ENCODE measurements at regions not wholly inside any gene's neighbourhood (a gene's known extent, or its start where the extent isn't known, plus 50 kb on each side); places are given as distances from the start of the nearest gene placed in this dataset.

DNA sequence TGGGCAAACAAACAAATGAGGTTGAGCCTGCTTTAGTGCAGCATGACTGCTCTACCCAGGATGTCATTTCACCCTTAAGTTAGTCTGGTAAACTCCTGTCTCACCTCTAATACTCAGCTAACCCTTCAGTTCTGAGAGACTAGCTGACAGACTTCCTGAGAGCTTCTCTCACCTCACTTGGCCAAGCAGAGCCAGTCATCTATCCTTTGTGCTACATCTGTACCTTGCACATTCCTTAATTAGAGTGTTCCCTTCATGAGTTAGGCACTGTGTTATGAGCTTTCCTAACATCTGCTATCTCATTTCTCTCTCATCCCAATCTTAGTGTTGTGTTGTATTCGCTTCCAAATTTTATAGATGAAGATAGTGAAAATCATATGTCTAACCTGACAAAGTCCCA, 220.1 kb upstream of the PIK3C3 start:
- Histone ChIP-seq H3K27me3 (ENCODE audit: control insufficient read depth in 1 of 2, insufficient read depth in 1 of 2, low read length in 2 of 2) (no peaks in the 10 kb centered on the region), H3K27ac (ENCODE audit: low read length, poor library complexity, severe bottlenecking) (no peak overlapping the region), H2AK5ac (ENCODE audit: low read length, severe bottlenecking) (no peak overlapping the region), H3K9me3 (ENCODE audit: control insufficient read depth, low read length) (no peaks in the 10 kb centered on the region), H3K4ac (ENCODE audit: low read depth in 1 of 2, low read length in 2 of 2) (no peak overlapping the region), H3K4me1 (ENCODE audit: control insufficient read depth, insufficient read depth, low read depth, low read length) (no peaks in the 10 kb centered on the region), H3K9ac (ENCODE audit: low read length) (no peak overlapping the region), H2BK5ac (ENCODE audit: low read depth, low read length, poor library complexity, severe bottlenecking) (no peak overlapping the region), H4K8ac (ENCODE audit: low read length) (no peak overlapping the region), H2AFZ (ENCODE audit: low read depth, low read length) (no peak overlapping the region), H3K79me1 (replicated peaks; ENCODE audit: low read length, poor library complexity, severe bottlenecking) (no peaks in the 10 kb centered on the region), H3K18ac (ENCODE audit: low read depth in 1 of 2, low read length in 2 of 2) (no peak overlapping the region), H2BK120ac (ENCODE audit: low read depth, low read length) (no peak overlapping the region), H2BK12ac (ENCODE audit: low read length in 2 of 2) (no peak overlapping the region), H3K4me2 (ENCODE audit: low read length, poor library complexity, severe bottlenecking) (no peak overlapping the region), H2BK15ac (ENCODE audit: low read depth, poor library complexity, severe bottlenecking) (no peak overlapping the region), H3K14ac (ENCODE audit: low read length in 2 of 2) (no peak overlapping the region), H3K4me3 (ENCODE audit: insufficient read depth in 1 of 2, low read depth in 1 of 2, low read length in 2 of 2) (no peak overlapping the region), H3K23ac (ENCODE audit: low read length in 2 of 2) (no peak overlapping the region), H3K36me3 (ENCODE audit: control insufficient read depth in 1 of 2, insufficient read depth in 2 of 2, low read depth in 1 of 2, low read length in 2 of 2) (no peaks in the 10 kb centered on the region), H4K91ac (ENCODE audit: low read length) (no peak overlapping the region)
- no CpG with 5 or more reads among the region's 1 CpG for WGBS
- DNase-seq: no peak

DNA sequence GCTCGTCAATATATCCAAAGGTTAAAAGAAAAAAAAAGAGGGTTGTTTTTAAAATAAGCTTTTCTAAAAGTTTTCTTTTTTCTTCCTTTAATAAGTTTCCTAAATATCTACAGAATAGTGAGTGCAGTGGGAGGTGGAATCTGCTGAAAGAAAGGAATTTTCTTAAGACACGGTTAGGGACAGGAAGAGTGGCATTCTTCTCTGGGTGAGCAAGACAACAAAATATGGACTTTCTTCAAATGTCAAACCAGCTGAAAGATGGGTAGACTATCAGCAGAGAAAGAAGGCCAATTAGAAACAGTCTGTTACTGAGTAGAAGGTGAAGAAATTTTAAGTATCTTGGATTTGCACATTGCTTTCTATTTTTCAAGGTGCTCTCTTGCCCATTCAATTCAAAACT, 222.7 kb upstream of the PIK3C3 start:
- Histone ChIP-seq H3K79me1 (replicated peaks; ENCODE audit: low read length, poor library complexity, severe bottlenecking) (no peaks in the 10 kb centered on the region), H3K9me3 (ENCODE audit: control insufficient read depth, low read length) (no peaks in the 10 kb centered on the region), H3K23ac (ENCODE audit: low read length in 2 of 2) (no peak overlapping the region), H2BK5ac (ENCODE audit: low read depth, low read length, poor library complexity, severe bottlenecking) (no peak overlapping the region), H3K4me1 (ENCODE audit: control insufficient read depth, insufficient read depth, low read depth, low read length) (no peaks in the 10 kb centered on the region), H2BK12ac (ENCODE audit: low read length in 2 of 2) (no peak overlapping the region), H3K14ac (ENCODE audit: low read length in 2 of 2) (no peak overlapping the region), H3K27me3 (ENCODE audit: control insufficient read depth in 1 of 2, insufficient read depth in 1 of 2, low read length in 2 of 2) (no peaks in the 10 kb centered on the region), H4K91ac (ENCODE audit: low read length) (no peak overlapping the region), H3K27ac (ENCODE audit: low read length, poor library complexity, severe bottlenecking) (no peak overlapping the region), H3K4ac (ENCODE audit: low read depth in 1 of 2, low read length in 2 of 2) (no peak overlapping the region), H2BK15ac (ENCODE audit: low read depth, poor library complexity, severe bottlenecking) (no peak overlapping the region), H3K9ac (ENCODE audit: low read length) (no peak overlapping the region), H3K4me2 (ENCODE audit: low read length, poor library complexity, severe bottlenecking) (no peak overlapping the region), H2AK5ac (ENCODE audit: low read length, severe bottlenecking) (no peak overlapping the region), H4K8ac (ENCODE audit: low read length) (no peak overlapping the region), H2BK120ac (ENCODE audit: low read depth, low read length) (no peak overlapping the region), H3K4me3 (ENCODE audit: insufficient read depth in 1 of 2, low read depth in 1 of 2, low read length in 2 of 2) (no peak overlapping the region), H3K18ac (ENCODE audit: low read depth in 1 of 2, low read length in 2 of 2) (no peak overlapping the region), H2AFZ (ENCODE audit: low read depth, low read length) (no peak overlapping the region), H3K36me3 (ENCODE audit: control insufficient read depth in 1 of 2, insufficient read depth in 2 of 2, low read depth in 1 of 2, low read length in 2 of 2) (no peaks in the 10 kb centered on the region)
- DNase-seq: no peak
- WGBS: 30% methylated on average over 1 of the region's 2 CpGs

- no peak overlapping the region for H3K4me2 ChIP-seq (ENCODE audit: low read length, poor library complexity, severe bottlenecking)
- H4K8ac ChIP-seq (ENCODE audit: low read length): no peak overlapping the region
- no peaks in the 10 kb centered on the region for H3K36me3 ChIP-seq (ENCODE audit: control insufficient read depth in 1 of 2, insufficient read depth in 2 of 2, low read depth in 1 of 2, low read length in 2 of 2)
- H3K27me3 ChIP-seq (ENCODE audit: control insufficient read depth in 1 of 2, insufficient read depth in 1 of 2, low read length in 2 of 2): no peaks in the 10 kb centered on the region
- H3K4me1 ChIP-seq (ENCODE audit: control insufficient read depth, insufficient read depth, low read depth, low read length): no peaks in the 10 kb centered on the region
- no peak overlapping the region for H2BK120ac ChIP-seq (ENCODE audit: low read depth, low read length)
- H3K4me3 ChIP-seq (ENCODE audit: insufficient read depth in 1 of 2, low read depth in 1 of 2, low read length in 2 of 2): no peak overlapping the region
- peak; percentile 24 for DNase-seq
- H3K4ac ChIP-seq (ENCODE audit: low read depth in 1 of 2, low read length in 2 of 2): no peak overlapping the region
- no CpG with 5 or more reads among the region's 1 CpG for WGBS
- no peaks in the 10 kb centered on the region for H3K9me3 ChIP-seq (ENCODE audit: control insufficient read depth, low read length)
- H4K91ac ChIP-seq (ENCODE audit: low read length): no peak overlapping the region
- H3K9ac ChIP-seq (ENCODE audit: low read length): no peak overlapping the region
- H3K23ac ChIP-seq (ENCODE audit: low read length in 2 of 2): no peak overlapping the region
- no peak overlapping the region for H3K14ac ChIP-seq (ENCODE audit: low read length in 2 of 2)
- no peak overlapping the region for H2BK12ac ChIP-seq (ENCODE audit: low read length in 2 of 2)
- H2AFZ ChIP-seq (ENCODE audit: low read depth, low read length): no peak overlapping the region
- H3K79me1 ChIP-seq (replicated peaks; ENCODE audit: low read length, poor library complexity, severe bottlenecking): no peaks in the 10 kb centered on the region
- H2BK15ac ChIP-seq (ENCODE audit: low read depth, poor library complexity, severe bottlenecking): no peak overlapping the region
- H2AK5ac ChIP-seq (ENCODE audit: low read length, severe bottlenecking): no peak overlapping the region
- no peak overlapping the region for H2BK5ac ChIP-seq (ENCODE audit: low read depth, low read length, poor library complexity, severe bottlenecking)
- H3K18ac ChIP-seq (ENCODE audit: low read depth in 1 of 2, low read length in 2 of 2): no peak overlapping the region
- H3K27ac ChIP-seq (ENCODE audit: low read length, poor library complexity, severe bottlenecking): no peak overlapping the region
These were observed 223.2 kb upstream of the PIK3C3 start for GRCh38 chr18:41731884-41732283.

DNA sequence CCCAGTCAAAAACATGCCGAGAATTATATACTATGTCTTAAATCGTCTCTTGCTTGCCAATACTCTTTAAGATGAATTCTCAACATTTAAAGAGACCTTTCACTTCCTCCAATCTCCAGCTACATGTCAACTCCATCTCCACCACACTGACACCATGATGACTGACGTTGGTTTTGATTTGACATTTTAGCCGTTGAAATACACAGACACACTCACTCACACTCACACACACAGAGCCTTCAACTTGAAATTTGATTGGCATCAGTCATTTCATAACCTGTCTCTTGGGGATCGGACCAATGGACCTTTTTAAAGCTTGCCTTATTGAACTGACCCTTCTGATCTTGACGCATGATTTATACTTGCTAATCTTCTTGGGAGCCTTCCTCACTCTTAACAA, 230.8 kb upstream of the PIK3C3 start:
- no peak overlapping the region for H2BK12ac ChIP-seq (ENCODE audit: low read length in 2 of 2)
- H3K14ac ChIP-seq (ENCODE audit: low read length in 2 of 2): no peak overlapping the region
- H2BK5ac ChIP-seq (ENCODE audit: low read depth, low read length, poor library complexity, severe bottlenecking): no peak overlapping the region
- no peak overlapping the region for H4K91ac ChIP-seq (ENCODE audit: low read length)
- H2AK5ac ChIP-seq (ENCODE audit: low read length, severe bottlenecking): no peak overlapping the region
- H3K18ac ChIP-seq (ENCODE audit: low read depth in 1 of 2, low read length in 2 of 2): no peak overlapping the region
- no peak overlapping the region for H3K9ac ChIP-seq (ENCODE audit: low read length)
- H2BK15ac ChIP-seq (ENCODE audit: low read depth, poor library complexity, severe bottlenecking): no peak overlapping the region
- no peak for DNase-seq
- H3K9me3 ChIP-seq (ENCODE audit: control insufficient read depth, low read length): no peaks in the 10 kb centered on the region
- 96% methylated on average over 5 of the region's 6 CpGs for WGBS
- no peak overlapping the region for H2AFZ ChIP-seq (ENCODE audit: low read depth, low read length)
- H3K4me1 ChIP-seq (ENCODE audit: control insufficient read depth, insufficient read depth, low read depth, low read length): no peaks in the 10 kb centered on the region
- no peak overlapping the region for H3K4ac ChIP-seq (ENCODE audit: low read depth in 1 of 2, low read length in 2 of 2)
- no peaks in the 10 kb centered on the region for H3K27me3 ChIP-seq (ENCODE audit: control insufficient read depth in 1 of 2, insufficient read depth in 1 of 2, low read length in 2 of 2)
- no peaks in the 10 kb centered on the region for H3K36me3 ChIP-seq (ENCODE audit: control insufficient read depth in 1 of 2, insufficient read depth in 2 of 2, low read depth in 1 of 2, low read length in 2 of 2)
- H2BK120ac ChIP-seq (ENCODE audit: low read depth, low read length): no peak overlapping the region
- no peaks in the 10 kb centered on the region for H3K79me1 ChIP-seq (replicated peaks; ENCODE audit: low read length, poor library complexity, severe bottlenecking)
- H3K4me2 ChIP-seq (ENCODE audit: low read length, poor library complexity, severe bottlenecking): no peak overlapping the region
- no peak overlapping the region for H4K8ac ChIP-seq (ENCODE audit: low read length)
- no peak overlapping the region for H3K23ac ChIP-seq (ENCODE audit: low read length in 2 of 2)
- H3K4me3 ChIP-seq (ENCODE audit: insufficient read depth in 1 of 2, low read depth in 1 of 2, low read length in 2 of 2): no peak overlapping the region
- no peak overlapping the region for H3K27ac ChIP-seq (ENCODE audit: low read length, poor library complexity, severe bottlenecking)
